ENCODE measurements at regions not wholly inside any gene's neighbourhood (a gene's known extent, or its start where the extent isn't known, plus 50 kb on each side); places are given as distances from the start of the nearest gene placed in this dataset.

- TF ChIP-seq, protein P1, sequence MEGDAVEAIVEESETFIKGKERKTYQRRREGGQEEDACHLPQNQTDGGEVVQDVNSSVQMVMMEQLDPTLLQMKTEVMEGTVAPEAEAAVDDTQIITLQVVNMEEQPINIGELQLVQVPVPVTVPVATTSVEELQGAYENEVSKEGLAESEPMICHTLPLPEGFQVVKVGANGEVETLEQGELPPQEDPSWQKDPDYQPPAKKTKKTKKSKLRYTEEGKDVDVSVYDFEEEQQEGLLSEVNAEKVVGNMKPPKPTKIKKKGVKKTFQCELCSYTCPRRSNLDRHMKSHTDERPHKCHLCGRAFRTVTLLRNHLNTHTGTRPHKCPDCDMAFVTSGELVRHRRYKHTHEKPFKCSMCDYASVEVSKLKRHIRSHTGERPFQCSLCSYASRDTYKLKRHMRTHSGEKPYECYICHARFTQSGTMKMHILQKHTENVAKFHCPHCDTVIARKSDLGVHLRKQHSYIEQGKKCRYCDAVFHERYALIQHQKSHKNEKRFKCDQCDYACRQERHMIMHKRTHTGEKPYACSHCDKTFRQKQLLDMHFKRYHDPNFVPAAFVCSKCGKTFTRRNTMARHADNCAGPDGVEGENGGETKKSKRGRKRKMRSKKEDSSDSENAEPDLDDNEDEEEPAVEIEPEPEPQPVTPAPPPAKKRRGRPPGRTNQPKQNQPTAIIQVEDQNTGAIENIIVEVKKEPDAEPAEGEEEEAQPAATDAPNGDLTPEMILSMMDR (IDR thresholded peaks at IDR 0.05), result no peak
- no peak for TF ChIP-seq POLR2AphosphoS5 (IDR thresholded peaks at IDR 0.05)
- TF ChIP-seq POLR2A (IDR thresholded peaks at IDR 0.05), result no peak
Measured at GRCh38 chr3:28117598-28117997, 123.8 kb upstream of the CMC1 start.
